IMR-90 (cell line): ENCODE measurements at regions not wholly inside any gene's neighbourhood (a gene's known extent, or its start where the extent isn't known, plus 50 kb on each side); places are given as distances from the start of the nearest gene placed in this dataset.

ENCODE experiments used
- ATAC-seq: fragments of 200-7000 bp; cut with Tn5 transposase; 2 replicates; pipeline ENCODE4 v1.9.1; 2020; ENCODE audit warnings: low read depth, mild to moderate bottlenecking, moderate library complexity
- BruUV-seq: library from RNA; stranded (reverse); fragments of 400-500 nt; replicated peaks from 2 replicates; lab custom pipeline; 2021; lab: Mats Ljungman, UMichigan
- CTCF ChIA-PET: fragments of 300-600 bp; formaldehyde crosslinking; extraction: SDS; loops from one replicate; lab custom pipeline; 2021; ENCODE audit warnings: antibody characterized with exemption; lab: Yijun Ruan, JAX
- POLR2A ChIA-PET: fragments of 300-600 bp; sonication (Branson Sonifier 250); formaldehyde crosslinking; loops from one replicate; lab custom pipeline; 2022; ENCODE audit warnings: antibody characterized with exemption; ENCODE audit not compliant: unreplicated experiment; lab: Charles Lee
- DNase-seq: peaks from one replicate; pipeline ENCODE4 v3.0.0; 2013
- H2AFZ ChIP-seq: replicated peaks from 2 replicates; pipeline ENCODE3; 2013; ENCODE audit warnings: low read length, mild to moderate bottlenecking; ENCODE audit not compliant: poor library complexity
- H2AK5ac ChIP-seq: 2 replicates; pipeline ENCODE4 v1.6.1; 2013; ENCODE audit warnings: low read depth, low read length, inconsistent platforms
- H2AK9ac ChIP-seq: replicated peaks from 2 replicates; pipeline ENCODE3; 2013; ENCODE audit warnings: mild to moderate bottlenecking, low read depth, low read length, moderate library complexity; ENCODE audit not compliant: poor library complexity
- H2BK120ac ChIP-seq: 2 replicates; pipeline ENCODE4 v1.6.1; 2013; ENCODE audit warnings: low read depth, low read length, inconsistent platforms
- H2BK15ac ChIP-seq: 3 replicates; pipeline ENCODE4 v1.6.1; 2013; ENCODE audit warnings: low read depth, low read length, inconsistent platforms
- H2BK20ac ChIP-seq: 2 replicates; pipeline ENCODE4 v1.6.1; 2013; ENCODE audit warnings: low read depth, mild to moderate bottlenecking, inconsistent platforms, low read length, moderate library complexity
- H2BK5ac ChIP-seq: 2 replicates; pipeline ENCODE4 v1.6.1; 2013; ENCODE audit warnings: mild to moderate bottlenecking, low read depth, low read length, inconsistent platforms; ENCODE audit not compliant: poor library complexity, severe bottlenecking
- H3K14ac ChIP-seq: replicated peaks from 2 replicates; pipeline ENCODE4 v1.6.1; 2013; ENCODE audit warnings: low read depth, low read length, inconsistent platforms
- H3K18ac ChIP-seq: 2 replicates; pipeline ENCODE4 v1.6.1; 2013; ENCODE audit warnings: low read depth, low read length, control low read depth
- H3K23ac ChIP-seq: 2 replicates; pipeline ENCODE4 v1.6.1; 2013; ENCODE audit warnings: low read depth, low read length, inconsistent platforms
- H3K27ac ChIP-seq: 2 replicates; pipeline ENCODE4 v1.5.1; 2013; ENCODE audit warnings: mild to moderate bottlenecking, control low read depth, low read length; ENCODE audit not compliant: insufficient read depth
- H3K27me3 ChIP-seq: 2 replicates; pipeline ENCODE4 v1.6.1; 2013; ENCODE audit warnings: low read length; ENCODE audit not compliant: control insufficient read depth, insufficient read depth
- H3K36me3 ChIP-seq: 2 replicates; pipeline ENCODE4 v1.6.1; 2013; ENCODE audit warnings: low read length, mixed read lengths; ENCODE audit not compliant: control insufficient read depth, insufficient read depth
- H3K4ac ChIP-seq: 2 replicates; pipeline ENCODE4 v1.6.1; 2013; ENCODE audit warnings: low read depth, low read length, inconsistent platforms
- H3K4me1 ChIP-seq: 2 replicates; pipeline ENCODE4 v1.6.1; 2013; ENCODE audit warnings: low read length, mixed read lengths; ENCODE audit not compliant: control insufficient read depth, insufficient read depth
- H3K4me2 ChIP-seq: 2 replicates; pipeline ENCODE4 v1.6.1; 2013; ENCODE audit warnings: low read depth, mild to moderate bottlenecking, control low read depth, low read length, moderate library complexity
- H3K4me3 ChIP-seq: 2 replicates; pipeline ENCODE4 v1.5.1; 2013; ENCODE audit warnings: low read depth, mild to moderate bottlenecking, control low read depth, low read length, moderate library complexity; ENCODE audit not compliant: insufficient read depth
- H3K56ac ChIP-seq: 2 replicates; pipeline ENCODE4 v1.6.1; 2013; ENCODE audit warnings: low read length, inconsistent platforms; ENCODE audit not compliant: insufficient read depth; ENCODE audit errors: extremely low read depth
- H3K79me1 ChIP-seq, 2 experiments: 2 replicates each; pipeline ENCODE4 v1.6.1; 2013; ENCODE audit warnings: low read length in 2 of 2, inconsistent platforms in 1 of 2, low read depth in 1 of 2
- H3K9ac ChIP-seq: 2 replicates; pipeline ENCODE4 v1.6.1; 2013; ENCODE audit warnings: low read depth, low read length, control low read depth
- H3K9me1 ChIP-seq: 2 replicates; pipeline ENCODE4 v1.6.1; 2013; ENCODE audit warnings: low read length, inconsistent platforms; ENCODE audit not compliant: insufficient read depth
- H3K9me3 ChIP-seq: 2 replicates; pipeline ENCODE4 v1.6.1; 2013; ENCODE audit warnings: low read length; ENCODE audit not compliant: control insufficient read depth, insufficient read depth
- H4K20me1 ChIP-seq: 2 replicates; pipeline ENCODE4 v1.6.1; 2013; ENCODE audit warnings: low read length, inconsistent platforms; ENCODE audit not compliant: insufficient read depth
- H4K5ac ChIP-seq: 2 replicates; pipeline ENCODE4 v1.6.1; 2013; ENCODE audit warnings: mild to moderate bottlenecking, low read depth, low read length, control low read depth
- H4K8ac ChIP-seq, 2 experiments: 2 replicates each; pipeline ENCODE4 v1.6.1; 2013; ENCODE audit warnings: low read depth in 2 of 2, low read length in 2 of 2, control low read depth in 1 of 2, inconsistent platforms in 1 of 2
- H4K91ac ChIP-seq: 2 replicates; pipeline ENCODE4 v1.6.1; 2013; ENCODE audit warnings: low read depth, low read length, inconsistent platforms; ENCODE audit not compliant: insufficient read depth
- CEBPB ChIP-seq: IDR thresholded peaks from 2 replicates; pipeline ENCODE4 v1.6.1; 2012; ENCODE audit warnings: low read depth, low read length, improper control_type of control experiment
- MAFK ChIP-seq: IDR thresholded peaks from 2 replicates; pipeline ENCODE4 v1.6.1; 2012; ENCODE audit warnings: low read depth, low read length, improper control_type of control experiment
- WGBS, 2 experiments: methylation state at CpG; one replicate each; pipeline versions ENCODE4 v1.1.5 to v1.1.7; 2013; ENCODE audit warnings: missing lambda C conversion rate in 2 of 2; ENCODE audit not compliant: insufficient read length in 1 of 2; ENCODE audit errors: extremely low coverage in 2 of 2; 5-methylcytosine and 5-hydroxymethylcytosine counted together
- dilution Hi-C: fragments of 300-500 bp; cut with HindIII; formaldehyde crosslinking; loops from one replicate; pipeline ENCODE4 v1.14.3; 2018; ENCODE audit warnings: low sequenced_read_pairs; ENCODE audit not compliant: unreplicated experiment
- in situ Hi-C: fragments of 300-500 bp; cut with MboI; formaldehyde crosslinking; loops from 3 replicates; pipeline ENCODE4 v1.14.3; 2019; ENCODE audit warnings: low sequenced_read_pairs, inconsistent platforms, mixed read lengths
- intact Hi-C: fragments of 100-400 bp; cut with micrococcal nuclease; formaldehyde crosslinking; loops from 2 replicates; pipeline ENCODE4 v1.10.0; 2022

DNA sequence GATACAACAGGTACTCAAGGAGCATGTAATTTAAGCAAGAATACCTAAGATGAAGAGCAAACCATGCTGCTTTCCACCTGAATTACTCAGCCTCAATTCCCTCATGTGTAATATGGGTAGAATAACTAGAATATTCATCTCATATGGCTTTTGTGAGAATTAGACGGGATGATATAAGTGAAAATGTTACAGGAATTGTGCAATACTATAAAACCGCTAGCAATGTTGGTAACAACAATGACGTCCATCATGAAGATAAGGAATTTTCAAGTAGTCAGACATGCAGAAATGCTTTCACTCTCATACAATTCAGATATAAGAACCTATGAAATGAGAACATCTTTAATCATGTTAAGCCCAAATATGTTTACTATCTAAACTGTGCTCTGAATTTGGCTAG, 2106.6 kb upstream of the CELF4 start:
- WGBS, 2 experiments: no CpG with 5 or more reads among the region's 3 CpGs
- no peak for TF ChIP-seq MAFK
- TF ChIP-seq CEBPB: peak; percentile 86
- Histone ChIP-seq H4K5ac (no peak overlapping the region), H2AFZ (no peak overlapping the region), H3K27me3 (no peaks in the 10 kb centered on the region), H3K56ac (no peak overlapping the region), H3K36me3 (no peaks in the 10 kb centered on the region), H4K20me1 (no peaks in the 10 kb centered on the region), H3K4me3 (no peak overlapping the region), H4K8ac (no peak overlapping the region), H3K14ac (no peak overlapping the region), H3K23ac (no peak overlapping the region), H3K4ac (no peak overlapping the region), H3K18ac (no peak overlapping the region), H3K9ac (no peak overlapping the region), H2AK5ac (no peak overlapping the region), H3K4me1 (no peaks in the 10 kb centered on the region), H4K91ac (no peak overlapping the region), H3K27ac (no peak overlapping the region), H3K79me1 (no peaks in the 10 kb centered on the region; a peak in 1 of 4 replicates), H2BK120ac (no peak overlapping the region), H2BK15ac (no peak overlapping the region), H2BK5ac (no peak overlapping the region), H3K4me2 (no peak overlapping the region), H3K9me3 (no peaks in the 10 kb centered on the region), H2BK20ac (no peak overlapping the region), H3K9me1 (no peaks in the 10 kb centered on the region), H2AK9ac (no peak overlapping the region)
- CTCF ChIA-PET: no interaction called here
- POLR2A ChIA-PET: no interaction called here
- dilution Hi-C loops: no loop called here
- intact Hi-C loops: no loop called here
- no TSS peak for BruUV-seq
- ATAC-seq: no peak
- DNase-seq: no peak
- in situ Hi-C loops: no loop called here
